Lower leg skin (tissue), 3 donors: ENCODE measurements at regions not wholly inside any gene's neighbourhood (a gene's known extent, or its start where the extent isn't known, plus 50 kb on each side); places are given as distances from the start of the nearest gene placed in this dataset.

Experiments
- CTCF ChIP-seq, 3 donors: fragments of 450-650 bp; IDR thresholded peaks; one replicate each; pipeline ENCODE4 v1.5.1; 2016; ENCODE audit warnings: antibody characterized with exemption in 3 of 3, mild to moderate bottlenecking in 3 of 3, moderate library complexity in 2 of 3
- POLR2A ChIP-seq, 2 donors: fragments of 450-650 bp; IDR thresholded peaks; one replicate each; pipeline ENCODE4 v1.6.1; 2016 to 2017; ENCODE audit warnings: antibody characterized with exemption in 2 of 2, mild to moderate bottlenecking in 1 of 2, moderate library complexity in 1 of 2

DNA sequence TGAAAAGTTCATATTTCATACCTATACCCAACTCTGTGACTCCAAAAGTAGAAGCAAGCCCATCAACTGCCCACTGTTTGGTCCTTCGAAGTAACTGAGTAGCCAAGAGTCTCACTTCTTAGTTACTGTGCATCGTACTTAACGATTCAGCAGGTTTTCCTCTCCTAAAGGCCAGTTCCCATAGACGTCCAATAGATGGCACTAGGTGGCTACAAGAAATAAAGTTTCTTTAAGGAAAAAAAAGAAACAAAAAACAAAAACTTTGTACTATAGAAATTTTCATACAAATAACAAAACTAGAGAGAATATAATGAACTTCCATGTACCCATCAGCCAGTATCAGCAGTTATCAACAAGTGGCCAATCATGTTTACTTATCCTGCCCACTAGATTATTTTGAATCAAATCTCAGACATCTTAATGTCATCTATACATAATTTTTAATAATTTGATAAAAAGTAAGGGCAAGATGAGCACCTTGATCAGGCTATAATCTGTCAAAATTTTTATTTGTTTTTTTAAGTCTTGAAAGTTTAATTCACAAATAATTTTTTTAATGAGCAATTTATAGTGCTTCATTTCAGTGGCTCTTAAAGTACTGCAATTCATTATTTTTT is 63.8 kb upstream of the ACP3 start:
- TF ChIP-seq CTCF (IDR thresholded peaks at IDR 0.05) (no peak), POLR2A (IDR thresholded peaks at IDR 0.05) (no peak)
